ENCODE measurements at regions not wholly inside any gene's neighbourhood (a gene's known extent, or its start where the extent isn't known, plus 50 kb on each side); places are given as distances from the start of the nearest gene placed in this dataset.

DNA sequence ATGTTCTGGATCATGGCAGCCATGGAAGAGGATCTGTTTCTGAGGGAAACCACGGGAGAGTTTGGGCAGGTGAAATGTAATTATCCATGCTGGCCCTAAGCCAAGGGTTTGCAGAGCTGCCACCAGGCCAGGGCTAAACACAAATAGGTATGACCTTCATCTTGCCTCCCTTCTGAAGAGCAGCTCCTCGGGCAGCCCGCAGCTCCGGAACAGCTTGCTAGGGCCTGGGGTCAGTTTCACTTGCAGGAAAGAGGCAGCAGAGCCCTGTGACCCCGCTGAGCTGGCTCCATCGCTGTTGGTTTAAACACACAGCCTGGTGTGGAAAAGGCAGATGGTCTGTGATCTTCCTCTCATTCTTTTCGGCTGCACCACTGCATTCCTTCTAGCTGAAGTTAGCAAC is 141.4 kb downstream of the TMEM38B start:
- Histone ChIP-seq H3K36me3 (ENCODE audit: control insufficient read depth in 2 of 2, extremely low read depth in 1 of 2, insufficient read depth in 1 of 2, low read length in 1 of 2) (no peaks in the 10 kb centered on the region), H3K4me1 (ENCODE audit: control insufficient read depth in 1 of 2, extremely low read depth in 1 of 2, insufficient read depth in 2 of 2, low read length in 2 of 2) (no peaks in the 10 kb centered on the region), H3K9me3 (no peaks in the 10 kb centered on the region), H3K27me3 (replicated peaks in 1 of 2; ENCODE audit: control insufficient read depth in 2 of 2, extremely low read depth in 1 of 2, insufficient read depth in 2 of 2, low read length in 1 of 2) (no peaks in the 10 kb centered on the region), H3K27ac (ENCODE audit: low read length) (no peak overlapping the region), H3K4me3 (ENCODE audit: control insufficient read depth in 1 of 2, extremely low read depth in 1 of 2, low read length in 1 of 2) (no peak overlapping the region)
- no peaks in the 10 kb centered on the region for H3K9me3 Mint-ChIP-seq
- WGBS (ENCODE audit: insufficient coverage): 64% methylated on average over 4 of the region's 7 CpGs
- H3K27me3 Mint-ChIP-seq: peaks cover 0 to 1% of the 10 kb centered on the region in 2 donors
- ATAC-seq (replicated peaks in 1 of 4): no peak
- no peak for DNase-seq
- H3K4me1 Mint-ChIP-seq: no peaks in the 10 kb centered on the region
- H3K36me3 Mint-ChIP-seq: no peaks in the 10 kb centered on the region
- H3K27ac Mint-ChIP-seq: no peak overlapping the region
- no peak overlapping the region for H3K4me3 Mint-ChIP-seq
- ChIA-PET POLR2A (no interaction called here), CTCF (interaction anchor here in 1 of 2 donors (1.2 kb wide), 1 partner anchor 46 kb away, joined by 4 read pairs; no protein-coding TSS in a partner anchor)

DNA sequence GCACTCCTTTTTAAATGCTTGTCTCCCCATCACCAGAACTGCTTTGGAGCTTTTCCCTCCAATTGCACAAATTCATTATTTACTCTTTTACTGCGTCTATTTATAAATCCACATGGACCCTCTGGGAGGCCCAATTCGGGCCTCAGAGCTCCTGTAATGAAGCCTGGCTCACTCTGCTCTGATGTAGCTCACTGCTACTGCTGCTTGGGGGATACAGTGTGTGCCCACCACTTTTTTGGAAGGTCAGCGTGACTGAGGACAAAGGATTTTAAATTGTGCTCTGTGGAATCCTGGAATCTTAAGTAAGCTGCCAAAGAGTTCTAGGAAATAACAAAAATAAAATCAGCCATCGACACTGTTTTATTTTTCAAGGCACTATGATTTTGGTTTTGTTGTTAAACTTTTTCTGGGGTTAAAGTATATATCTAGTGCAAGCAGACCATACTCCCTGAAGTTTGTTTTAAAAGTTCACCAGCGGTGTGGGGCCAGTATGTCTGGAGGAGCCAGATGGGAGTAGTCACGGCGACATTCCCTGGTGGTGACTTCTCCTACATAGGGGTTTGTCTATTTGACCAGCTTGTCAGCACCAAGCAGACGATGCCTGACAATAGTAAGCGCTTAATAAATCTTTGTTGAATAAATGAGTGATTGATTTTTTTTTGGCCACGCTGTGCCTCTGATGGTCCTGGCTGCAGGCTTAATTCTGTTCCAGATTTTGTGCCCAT is 142.8 kb downstream of the TMEM38B start:
- H3K9me3 ChIP-seq: no peaks in the 10 kb centered on the region
- DNase-seq (no peak), ATAC-seq (replicated peaks in 1 of 4) (no peak)
- no peaks in the 10 kb centered on the region for H3K4me1 ChIP-seq (ENCODE audit: control insufficient read depth in 1 of 2, extremely low read depth in 1 of 2, insufficient read depth in 2 of 2, low read length in 2 of 2)
- ChIA-PET CTCF (interaction anchor here in 1 of 2 donors (0.5 kb wide), 1 partner anchor 45 kb away, joined by 3 read pairs; no protein-coding TSS in a partner anchor), POLR2A (no interaction called here)
- WGBS (ENCODE audit: insufficient coverage): 88% methylated on average over 4 of the region's 10 CpGs
- no peak overlapping the region for H3K27ac ChIP-seq (ENCODE audit: low read length)
- no peak overlapping the region for H3K4me3 ChIP-seq (ENCODE audit: control insufficient read depth in 1 of 2, extremely low read depth in 1 of 2, low read length in 1 of 2)
- H3K36me3 ChIP-seq (ENCODE audit: control insufficient read depth in 2 of 2, extremely low read depth in 1 of 2, insufficient read depth in 1 of 2, low read length in 1 of 2): no peaks in the 10 kb centered on the region
- Mint-ChIP-seq H3K27ac (no peak overlapping the region), H3K27me3 (peaks cover 0 to 1% of the 10 kb centered on the region in 2 donors), H3K4me3 (no peak overlapping the region), H3K9me3 (no peaks in the 10 kb centered on the region), H3K36me3 (no peaks in the 10 kb centered on the region), H3K4me1 (no peaks in the 10 kb centered on the region)
- no peaks in the 10 kb centered on the region for H3K27me3 ChIP-seq (replicated peaks in 1 of 2; ENCODE audit: control insufficient read depth in 2 of 2, extremely low read depth in 1 of 2, insufficient read depth in 2 of 2, low read length in 1 of 2)

DNA sequence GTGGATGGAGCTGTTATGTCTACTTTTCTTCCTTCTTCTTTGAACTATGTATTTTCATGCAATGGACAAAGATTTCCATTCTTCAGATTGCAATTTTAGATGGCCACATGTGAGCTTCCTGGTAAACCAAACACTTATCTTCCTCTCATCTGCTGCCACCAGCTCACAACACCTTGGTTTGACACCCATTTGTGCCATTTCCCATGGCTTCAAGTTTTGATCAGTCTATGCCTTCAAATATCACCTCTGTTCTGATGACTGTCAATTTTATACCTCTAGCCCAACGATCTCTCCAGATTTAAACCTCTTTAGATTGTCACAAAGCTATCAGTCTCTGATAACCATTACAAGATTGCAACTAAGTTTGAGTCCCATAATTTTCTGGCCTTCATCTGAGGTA is 147.2 kb downstream of the TMEM38B start:
- POLR2A ChIA-PET: no interaction called here
- H3K36me3 Mint-ChIP-seq: no peaks in the 10 kb centered on the region
- 83% methylated on average over 1 of the region's 1 CpG for WGBS (ENCODE audit: insufficient coverage)
- Histone ChIP-seq H3K36me3 (ENCODE audit: control insufficient read depth in 2 of 2, extremely low read depth in 1 of 2, insufficient read depth in 1 of 2, low read length in 1 of 2) (no peaks in the 10 kb centered on the region), H3K27me3 (replicated peaks in 1 of 2; ENCODE audit: control insufficient read depth in 2 of 2, extremely low read depth in 1 of 2, insufficient read depth in 2 of 2, low read length in 1 of 2) (no peaks in the 10 kb centered on the region), H3K4me1 (ENCODE audit: control insufficient read depth in 1 of 2, extremely low read depth in 1 of 2, insufficient read depth in 2 of 2, low read length in 2 of 2) (no peaks in the 10 kb centered on the region), H3K4me3 (ENCODE audit: control insufficient read depth in 1 of 2, extremely low read depth in 1 of 2, low read length in 1 of 2) (no peak overlapping the region), H3K27ac (ENCODE audit: low read length) (no peak overlapping the region), H3K9me3 (no peaks in the 10 kb centered on the region)
- no peak overlapping the region for H3K27ac Mint-ChIP-seq
- peaks cover 0 to 1% of the 10 kb centered on the region in 2 donors for H3K27me3 Mint-ChIP-seq
- ATAC-seq (replicated peaks in 1 of 4): no peak
- DNase-seq: no peak
- H3K4me3 Mint-ChIP-seq: no peak overlapping the region
- H3K9me3 Mint-ChIP-seq: no peaks in the 10 kb centered on the region
- no peaks in the 10 kb centered on the region for H3K4me1 Mint-ChIP-seq
- CTCF ChIA-PET: interaction anchor here (0.6 to 4.5 kb wide), 10 partner anchors 8 to 1329 kb away, joined by 3 to 29 read pairs (median 4); no protein-coding TSS in a partner anchor

DNA sequence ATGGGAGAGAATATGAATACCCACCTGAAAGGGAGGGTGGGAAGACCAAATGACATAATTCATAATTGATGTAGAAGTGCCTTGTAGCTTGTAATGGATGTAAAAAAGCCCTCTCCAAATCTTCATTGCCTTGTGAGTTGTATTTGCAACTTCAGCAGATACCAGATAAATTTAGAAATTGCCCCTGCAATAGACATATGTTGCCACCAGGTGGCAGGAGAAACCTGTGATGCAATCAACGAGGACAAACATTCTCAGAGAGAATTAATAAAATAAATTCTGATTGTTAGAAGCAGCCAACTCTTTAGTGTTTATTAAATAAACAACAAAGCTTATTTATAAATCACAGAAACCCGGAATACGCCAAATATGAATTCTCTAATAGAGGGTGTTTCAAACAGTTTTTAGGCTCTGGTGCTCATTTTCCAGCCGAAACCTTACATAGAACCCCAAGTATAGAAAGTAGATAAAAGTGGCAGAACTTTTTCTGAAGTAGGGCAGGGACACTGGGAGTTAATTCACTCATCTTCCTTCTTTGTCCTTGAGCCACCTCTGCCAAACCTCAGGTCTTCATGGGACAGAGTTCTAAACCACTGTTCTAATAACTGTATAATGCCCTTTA is 147.8 kb downstream of the TMEM38B start:
- ChIA-PET POLR2A (no interaction called here), CTCF (interaction anchor here (0.9 to 4.5 kb wide), 10 partner anchors 9 to 1331 kb away, joined by 3 to 29 read pairs (median 4); no protein-coding TSS in a partner anchor)
- Mint-ChIP-seq H3K9me3 (no peaks in the 10 kb centered on the region), H3K27ac (no peak overlapping the region), H3K4me3 (no peak overlapping the region), H3K36me3 (no peaks in the 10 kb centered on the region), H3K27me3 (peaks cover 0 to 1% of the 10 kb centered on the region in 2 donors), H3K4me1 (no peaks in the 10 kb centered on the region)
- H3K27me3 ChIP-seq (replicated peaks in 1 of 2; ENCODE audit: control insufficient read depth in 2 of 2, extremely low read depth in 1 of 2, insufficient read depth in 2 of 2, low read length in 1 of 2): no peaks in the 10 kb centered on the region
- H3K9me3 ChIP-seq: no peaks in the 10 kb centered on the region
- WGBS (ENCODE audit: insufficient coverage): no CpG with 5 or more reads among the region's 4 CpGs
- H3K27ac ChIP-seq (ENCODE audit: low read length): no peak overlapping the region
- DNase-seq: peak in 6 of 35 experiments; percentile 5 to 39 (median 11)
- H3K4me1 ChIP-seq (ENCODE audit: control insufficient read depth in 1 of 2, extremely low read depth in 1 of 2, insufficient read depth in 2 of 2, low read length in 2 of 2): no peaks in the 10 kb centered on the region
- no peaks in the 10 kb centered on the region for H3K36me3 ChIP-seq (ENCODE audit: control insufficient read depth in 2 of 2, extremely low read depth in 1 of 2, insufficient read depth in 1 of 2, low read length in 1 of 2)
- no peak overlapping the region for H3K4me3 ChIP-seq (ENCODE audit: control insufficient read depth in 1 of 2, extremely low read depth in 1 of 2, low read length in 1 of 2)
- ATAC-seq (replicated peaks in 1 of 4): no peak

DNA sequence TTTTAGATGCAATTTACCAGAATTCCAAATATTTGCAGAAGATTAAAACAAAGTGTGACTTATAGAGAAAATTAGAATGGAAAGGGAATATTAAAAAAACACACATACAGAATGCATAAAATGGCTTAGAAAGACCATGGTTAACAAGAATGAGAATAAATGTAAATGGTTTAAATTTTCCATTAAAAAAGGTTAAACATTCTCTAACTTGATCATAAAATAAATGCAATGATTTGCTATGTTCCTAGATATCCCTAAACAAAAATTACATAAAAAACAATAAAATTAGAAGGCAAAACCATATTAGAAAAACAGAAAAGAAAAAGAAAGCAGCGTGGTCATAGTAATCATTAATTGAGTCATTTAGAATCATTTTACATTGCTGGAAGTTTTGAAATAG is 152.5 kb downstream of the TMEM38B start:
- Mint-ChIP-seq H3K4me3 (no peak overlapping the region), H3K36me3 (no peaks in the 10 kb centered on the region), H3K4me1 (no peaks in the 10 kb centered on the region), H3K27me3 (no peaks in the 10 kb centered on the region), H3K27ac (no peak overlapping the region), H3K9me3 (no peaks in the 10 kb centered on the region)
- Histone ChIP-seq H3K27me3 (replicated peaks in 1 of 2; ENCODE audit: control insufficient read depth in 2 of 2, extremely low read depth in 1 of 2, insufficient read depth in 2 of 2, low read length in 1 of 2) (no peaks in the 10 kb centered on the region), H3K9me3 (no peaks in the 10 kb centered on the region), H3K27ac (ENCODE audit: low read length) (no peak overlapping the region), H3K4me1 (ENCODE audit: control insufficient read depth in 1 of 2, extremely low read depth in 1 of 2, insufficient read depth in 2 of 2, low read length in 2 of 2) (no peaks in the 10 kb centered on the region), H3K4me3 (ENCODE audit: control insufficient read depth in 1 of 2, extremely low read depth in 1 of 2, low read length in 1 of 2) (no peak overlapping the region), H3K36me3 (ENCODE audit: control insufficient read depth in 2 of 2, extremely low read depth in 1 of 2, insufficient read depth in 1 of 2, low read length in 1 of 2) (no peaks in the 10 kb centered on the region)
- DNase-seq (no peak), ATAC-seq (replicated peaks in 1 of 4) (no peak)
- ChIA-PET POLR2A (no interaction called here), CTCF (no interaction called here)
- WGBS (ENCODE audit: insufficient coverage): no CpG with 5 or more reads among the region's 1 CpG

DNA sequence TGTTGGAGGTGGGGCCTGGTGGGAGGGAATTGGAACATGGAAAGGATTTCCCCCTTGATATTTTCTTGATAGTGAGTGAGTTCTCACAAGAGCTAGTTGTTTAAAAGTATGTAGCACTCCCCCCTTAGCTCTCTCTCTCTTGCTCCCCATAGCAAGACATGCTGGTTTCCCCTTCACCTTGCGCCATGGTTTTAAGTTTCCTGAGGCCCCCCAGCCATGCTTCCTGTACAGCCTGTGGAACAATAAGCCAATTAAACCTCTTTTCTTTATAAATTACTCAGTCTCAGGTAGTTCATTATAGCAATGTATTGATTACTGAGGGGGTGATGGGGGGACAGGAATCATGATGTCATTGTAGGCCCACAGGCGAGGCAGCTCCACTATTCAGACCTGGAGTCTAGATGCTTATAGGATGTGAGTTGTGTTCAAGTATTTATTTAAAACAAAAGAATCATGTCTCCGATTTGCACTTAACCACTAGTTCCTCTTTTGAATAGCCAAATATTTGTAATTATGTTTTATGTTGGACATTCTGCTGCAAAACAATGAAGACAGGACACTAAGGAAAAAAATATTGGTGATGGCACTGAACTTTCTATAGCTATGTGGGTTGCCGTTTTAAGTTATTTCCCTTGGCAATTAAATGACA is 156.6 kb downstream of the TMEM38B start:
- Histone ChIP-seq H3K36me3 (ENCODE audit: control insufficient read depth in 2 of 2, extremely low read depth in 1 of 2, insufficient read depth in 1 of 2, low read length in 1 of 2) (no peaks in the 10 kb centered on the region), H3K27me3 (replicated peaks in 1 of 2; ENCODE audit: control insufficient read depth in 2 of 2, extremely low read depth in 1 of 2, insufficient read depth in 2 of 2, low read length in 1 of 2) (no peaks in the 10 kb centered on the region), H3K4me1 (ENCODE audit: control insufficient read depth in 1 of 2, extremely low read depth in 1 of 2, insufficient read depth in 2 of 2, low read length in 2 of 2) (no peaks in the 10 kb centered on the region), H3K9me3 (no peaks in the 10 kb centered on the region), H3K27ac (ENCODE audit: low read length) (no peak overlapping the region), H3K4me3 (ENCODE audit: control insufficient read depth in 1 of 2, extremely low read depth in 1 of 2, low read length in 1 of 2) (no peak overlapping the region)
- Mint-ChIP-seq H3K4me3 (no peak overlapping the region), H3K27ac (no peak overlapping the region), H3K36me3 (no peaks in the 10 kb centered on the region), H3K4me1 (no peaks in the 10 kb centered on the region), H3K27me3 (no peaks in the 10 kb centered on the region), H3K9me3 (peaks cover 0 to 3% (median 0%) of the 10 kb centered on the region in 3 donors)
- DNase-seq (no peak), ATAC-seq (replicated peaks in 1 of 4) (no peak)
- POLR2A ChIA-PET: no interaction called here
- CTCF ChIA-PET: interaction anchor here in 1 of 2 donors (0.5 to 2.0 kb wide), 4 partner anchors 9 to 243 kb away, joined by 3 to 5 read pairs (median 4); no protein-coding TSS in a partner anchor
- no CpG with 5 or more reads among the region's 4 CpGs for WGBS (ENCODE audit: insufficient coverage)

All from T-cell (primary cell).